Tibial nerve (tissue), 4 donors: ENCODE measurements at regions not wholly inside any gene's neighbourhood (a gene's known extent, or its start where the extent isn't known, plus 50 kb on each side); places are given as distances from the start of the nearest gene placed in this dataset.

ENCODE experiments used
- CTCF ChIP-seq, 5 experiments: fragments of 200-600 bp in 3 of 5; fragments of 450-650 bp in 2 of 5; sonication (generic) in 3 of 5; IDR thresholded peaks; one replicate each; pipeline ENCODE4 v1.5.1; 2016 to 2019; ENCODE audit warnings: antibody characterized with exemption in 5 of 5, mild to moderate bottlenecking in 3 of 5, moderate library complexity in 2 of 5
- EP300 ChIP-seq, 2 donors: sonication (generic); formaldehyde crosslinking; IDR thresholded peaks; one replicate each; pipeline ENCODE4 v1.6.1; 2017; ENCODE audit warnings: antibody characterized with exemption in 2 of 2, mild to moderate bottlenecking in 1 of 2
- POLR2A ChIP-seq, 2 donors: fragments of 450-650 bp; IDR thresholded peaks; one replicate each; pipeline ENCODE4 v1.6.1; 2017; ENCODE audit warnings: antibody characterized with exemption in 2 of 2, mild to moderate bottlenecking in 2 of 2, moderate library complexity in 2 of 2

GRCh38 chr9:88220652-88221051 is 82.4 kb upstream of the SPATA31C2 start:
- TF ChIP-seq CTCF (IDR thresholded peaks at IDR 0.05): no peak
- no peak for TF ChIP-seq POLR2A (IDR thresholded peaks at IDR 0.05)
- TF ChIP-seq EP300 (IDR thresholded peaks at IDR 0.05): no peak
